HG03095 (cell line): ENCODE measurements at regions not wholly inside any gene's neighbourhood (a gene's known extent, or its start where the extent isn't known, plus 50 kb on each side); places are given as distances from the start of the nearest gene placed in this dataset.
"Not testable (repeated sequence)": the region's sequence is repeated elsewhere in the genome, so short reads cannot be mapped to it uniquely, and the experiment has no call there.

Experiments used
- ATAC-seq: cut with Tn5 transposase; IDR thresholded peaks from one replicate; pipeline ENCODE4 v1.9.1; 2021; ENCODE audit warnings: moderate library complexity; ENCODE audit not compliant: unreplicated experiment

- no peak for ATAC-seq
These were observed 187.4 kb downstream of the TENT5A start for GRCh38 chr6:81565071-81565470.

GRCh38 chr6:81564470-81565068 lies 187.9 kb downstream of the TENT5A start:
- ATAC-seq = no peak

- no peak for ATAC-seq
These were observed 190.3 kb downstream of the TENT5A start for GRCh38 chr6:81562169-81562568.

GRCh38 chr6:81561731-81562130 lies 190.8 kb downstream of the TENT5A start:
- ATAC-seq = no peak

GRCh38 chr6:81561071-81561564 lies 191.4 kb downstream of the TENT5A start:
- no peak for ATAC-seq

GRCh38 chr6:81557811-81558210 lies 194.7 kb downstream of the TENT5A start:
- ATAC-seq = no peak

- ATAC-seq = no peak
These were observed 195.9 kb downstream of the TENT5A start for GRCh38 chr6:81556551-81556950.

- ATAC-seq = no peak
These were observed 199.3 kb downstream of the TENT5A start for GRCh38 chr6:81553216-81553615.

GRCh38 chr6:81552644-81553043 lies 199.8 kb downstream of the TENT5A start:
- ATAC-seq = no peak

GRCh38 chr6:81547149-81547548 lies 205.3 kb downstream of the TENT5A start:
- no peak for ATAC-seq

- no peak for ATAC-seq
These were observed 217.5 kb downstream of the TENT5A start for GRCh38 chr6:81534934-81535465.

GRCh38 chr6:81531869-81532561 lies 220.5 kb downstream of the TENT5A start:
- no peak for ATAC-seq

GRCh38 chr6:81517455-81517854 lies 235.0 kb downstream of the TENT5A start:
- no peak for ATAC-seq

GRCh38 chr6:81515562-81516453 lies 236.7 kb downstream of the TENT5A start:
- no peak for ATAC-seq

GRCh38 chr6:81514195-81514594 lies 238.3 kb downstream of the TENT5A start:
- not testable (repeated sequence) for ATAC-seq

- ATAC-seq = no peak
These were observed 241.1 kb downstream of the TENT5A start for GRCh38 chr6:81511423-81511822.

GRCh38 chr6:81495999-81496398 lies 256.5 kb downstream of the TENT5A start:
- no peak for ATAC-seq

- no peak for ATAC-seq
These were observed 260.9 kb downstream of the TENT5A start for GRCh38 chr6:81491454-81492101.

- ATAC-seq = no peak
These were observed 265.0 kb downstream of the TENT5A start for GRCh38 chr6:81487489-81487888.

GRCh38 chr6:81486234-81486633 lies 266.2 kb downstream of the TENT5A start:
- ATAC-seq = no peak

- no peak for ATAC-seq
These were observed 267.1 kb downstream of the TENT5A start for GRCh38 chr6:81485395-81485794.
